B cell (primary cell): ENCODE measurements at regions not wholly inside any gene's neighbourhood (a gene's known extent, or its start where the extent isn't known, plus 50 kb on each side); places are given as distances from the start of the nearest gene placed in this dataset.

Experiments
- ATAC-seq: fragments of 200-7000 bp; cut with Tn5 transposase; one replicate; pipeline ENCODE4 v1.10.0; 2021; ENCODE audit warnings: low read depth, mild to moderate bottlenecking, moderate number of reproducible peaks, moderate library complexity
- CTCF ChIA-PET: fragments of 350-600 bp; sonication (Branson Sonifier 250); formaldehyde crosslinking; loops from one replicate; lab custom pipeline; 2021; ENCODE audit warnings: antibody characterized with exemption, inconsistent platforms; lab: Charles Lee
- POLR2A ChIA-PET: fragments of 350-600 bp; sonication (Branson Sonifier 250); formaldehyde crosslinking; loops from one replicate; lab custom pipeline; 2021; ENCODE audit warnings: antibody characterized with exemption; lab: Charles Lee
- DNase-seq: peaks from one replicate; pipeline ENCODE4 v3.0.0; 2013
- H2AFZ ChIP-seq: 2 replicates; pipeline ENCODE4 v1.6.1; 2012; ENCODE audit warnings: mild to moderate bottlenecking, low read depth, low read length; ENCODE audit not compliant: insufficient read depth, poor library complexity, severe bottlenecking
- H3K27ac ChIP-seq, 2 donors: 1 replicate in 1 of 2; 2 replicates in 1 of 2; pipeline ENCODE4 v1.5.1; 2012 to 2013; ENCODE audit warnings: low read length in 2 of 2, mild to moderate bottlenecking in 2 of 2, moderate library complexity in 1 of 2
- H3K27me3 ChIP-seq, 4 experiments: fragments of 200-600 bp in 1 of 4; sonication (generic) in 1 of 4; replicated peaks in 1 of 4; 1 replicate in 2 of 4; 2 replicates in 2 of 4; pipeline versions ENCODE4 v1.6.1 to v1.7.0; 2013 to 2016; ENCODE audit warnings: low read length in 3 of 4, mild to moderate bottlenecking in 2 of 4, mixed read lengths in 1 of 4, moderate library complexity in 1 of 4; ENCODE audit not compliant: insufficient read depth in 4 of 4, control insufficient read depth in 3 of 4; ENCODE audit errors: control extremely low read depth in 1 of 4
- H3K36me3 ChIP-seq, 2 experiments: replicated peaks in 1 of 2; 1 replicate in 1 of 2; 2 replicates in 1 of 2; pipeline versions ENCODE4 v1.6.1 to v1.7.1; 2013; ENCODE audit warnings: low read length in 1 of 2; ENCODE audit not compliant: insufficient read depth in 2 of 2, control insufficient read depth in 1 of 2; ENCODE audit errors: control extremely low read depth in 1 of 2, extremely low read depth in 1 of 2
- H3K4me1 ChIP-seq, 2 donors: fragments of 200-600 bp in 1 of 2; sonication (generic) in 1 of 2; 1 replicate in 1 of 2; 2 replicates in 1 of 2; pipeline versions ENCODE4 v1.5.1 to v1.6.1; 2013 to 2017; ENCODE audit warnings: low read length in 2 of 2; ENCODE audit not compliant: control insufficient read depth in 2 of 2, insufficient read depth in 2 of 2
- H3K4me2 ChIP-seq: replicated peaks from 2 replicates; pipeline ENCODE3; 2012; ENCODE audit warnings: mild to moderate bottlenecking, low read depth, low read length; ENCODE audit not compliant: poor library complexity, severe bottlenecking
- H3K4me3 ChIP-seq, 5 experiments: fragments of 200-600 bp in 1 of 5; sonication (generic) in 1 of 5; 1 replicate in 3 of 5; 2 replicates in 2 of 5; pipeline versions ENCODE4 v1.5.1 to v1.7.0; 2011 to 2016; ENCODE audit warnings: low read length in 4 of 5, mild to moderate bottlenecking in 4 of 5, low read depth in 2 of 5, control low read depth in 1 of 5, moderate library complexity in 1 of 5; ENCODE audit not compliant: insufficient read depth in 1 of 5; ENCODE audit errors: control extremely low read depth in 1 of 5, extremely low read depth in 1 of 5
- H3K79me2 ChIP-seq: fragments of 200-600 bp; sonication (generic); one replicate; pipeline ENCODE4 v1.6.0; 2016; ENCODE audit warnings: low read length; ENCODE audit not compliant: control insufficient read depth, insufficient read depth
- H3K9ac ChIP-seq: fragments of 200-600 bp; sonication (generic); 2 replicates; pipeline ENCODE4 v1.6.1; 2017; ENCODE audit warnings: mild to moderate bottlenecking, low read length, moderate library complexity
- H3K9me3 ChIP-seq, 3 donors: one replicate each; pipeline versions ENCODE4 v1.6.1 to v1.7.1; 2013; ENCODE audit warnings: low read length in 2 of 3; ENCODE audit not compliant: control insufficient read depth in 2 of 3, insufficient read depth in 1 of 3; ENCODE audit errors: control extremely low read depth in 1 of 3
- H4K20me1 ChIP-seq: 2 replicates; pipeline ENCODE4 v1.6.0; 2012; ENCODE audit warnings: mild to moderate bottlenecking, low read length; ENCODE audit not compliant: insufficient read depth, control insufficient read depth, poor library complexity, severe bottlenecking
- H3K27ac Mint-ChIP-seq: one replicate; pipeline ENCODE4 v1.8.0; 2021; ENCODE audit warnings: mixed read lengths
- H3K27me3 Mint-ChIP-seq: one replicate; pipeline ENCODE4 v1.8.0; 2021; ENCODE audit warnings: mixed read lengths
- H3K4me1 Mint-ChIP-seq: one replicate; pipeline ENCODE4 v1.8.0; 2021; ENCODE audit warnings: mixed read lengths
- H3K4me3 Mint-ChIP-seq: one replicate; pipeline ENCODE4 v1.8.0; 2021; ENCODE audit warnings: mixed read lengths
- H3K9me3 Mint-ChIP-seq: one replicate; pipeline ENCODE4 v1.8.0; 2022; ENCODE audit warnings: mixed read lengths; ENCODE audit not compliant: insufficient read depth
- CTCF ChIP-seq: fragments of 200-600 bp; IDR thresholded peaks from one replicate; pipeline ENCODE4 v1.8.0; 2022; ENCODE audit warnings: antibody characterized with exemption, mild to moderate bottlenecking
- EZH2 ChIP-seq: IDR thresholded peaks from 2 replicates; pipeline ENCODE4 v1.6.1; 2012; ENCODE audit warnings: borderline replicate concordance, low read depth, mild to moderate bottlenecking, moderate library complexity, low read length; ENCODE audit not compliant: insufficient read depth, poor library complexity, severe bottlenecking
- WGBS: methylation state at CpG from one replicate; pipeline ENCODE4 v1.1.5; 2013; ENCODE audit warnings: missing lambda C conversion rate; ENCODE audit not compliant: insufficient coverage; 5-methylcytosine and 5-hydroxymethylcytosine counted together
- intact Hi-C: fragments of 100-400 bp; cut with micrococcal nuclease; formaldehyde crosslinking; loops from one replicate; pipeline ENCODE4 v1.10.0; 2022

- ChIA-PET CTCF (no interaction called here), POLR2A (no interaction called here)
- Mint-ChIP-seq H3K4me3 (no peak overlapping the region), H3K27ac (no peak overlapping the region), H3K9me3 (no peaks in the 10 kb centered on the region), H3K27me3 (no peaks in the 10 kb centered on the region), H3K4me1 (no peaks in the 10 kb centered on the region)
- WGBS = 20% methylated on average over 1 of the region's 5 CpGs
- Histone ChIP-seq H3K9ac (no peak overlapping the region), H3K27ac (no peak overlapping the region), H3K9me3 (no peaks in the 10 kb centered on the region), H3K4me1 (no peaks in the 10 kb centered on the region), H3K4me2 (no peak overlapping the region), H4K20me1 (no peaks in the 10 kb centered on the region), H3K36me3 (no peaks in the 10 kb centered on the region), H2AFZ (no peak overlapping the region), H3K4me3 (no peak overlapping the region), H3K79me2 (no peaks in the 10 kb centered on the region), H3K27me3 (no peaks in the 10 kb centered on the region)
- intact Hi-C loops = no loop called here
- TF ChIP-seq EZH2 (no peak), CTCF (no peak)
- DNase-seq (no peak), ATAC-seq (no peak)
These were observed 103.3 kb upstream of the DEPDC1 start for GRCh38 chr1:68600049-68600661.

GRCh38 chr1:68608289-68608688 lies 111.4 kb upstream of the DEPDC1 start:
- H3K9ac ChIP-seq = no peak overlapping the region
- H2AFZ ChIP-seq = no peak overlapping the region
- ATAC-seq (no peak), DNase-seq (no peak)
- no peak overlapping the region for H3K4me2 ChIP-seq
- ChIA-PET POLR2A (no interaction called here), CTCF (no interaction called here)
- no peak overlapping the region for H3K4me3 Mint-ChIP-seq
- H3K36me3 ChIP-seq = no peaks in the 10 kb centered on the region
- no peaks in the 10 kb centered on the region for H3K27me3 ChIP-seq
- no peaks in the 10 kb centered on the region for H4K20me1 ChIP-seq
- H3K4me1 ChIP-seq = no peaks in the 10 kb centered on the region
- H3K4me3 ChIP-seq = no peak overlapping the region
- intact Hi-C loops = no loop called here
- H3K27me3 Mint-ChIP-seq = no peaks in the 10 kb centered on the region
- TF ChIP-seq CTCF = no peak
- no peak for TF ChIP-seq EZH2
- H3K27ac Mint-ChIP-seq = no peak overlapping the region
- H3K79me2 ChIP-seq = no peaks in the 10 kb centered on the region
- no peaks in the 10 kb centered on the region for H3K4me1 Mint-ChIP-seq
- H3K27ac ChIP-seq = no peak overlapping the region
- peaks cover 1 to 6% (median 4%) of the 10 kb centered on the region in 3 donors for H3K9me3 ChIP-seq
- WGBS = 93% methylated on average over 2 of the region's 3 CpGs
- peaks cover 4% of the 10 kb centered on the region for H3K9me3 Mint-ChIP-seq
